MCF 10A (cell line): ENCODE measurements at regions not wholly inside any gene's neighbourhood (a gene's known extent, or its start where the extent isn't known, plus 50 kb on each side); places are given as distances from the start of the nearest gene placed in this dataset.

Experiments used
- BruUV-seq: library from RNA; stranded (reverse); fragments of 400-500 nt; replicated peaks from 2 replicates; lab custom pipeline; 2021; lab: Mats Ljungman, UMichigan
- CTCF ChIA-PET: fragments of 300-600 bp; sonication (Branson Sonifier 250); formaldehyde crosslinking; extraction: SDS; loops from one replicate; lab custom pipeline; 2021; ENCODE audit warnings: antibody characterized with exemption, inconsistent platforms; lab: Yijun Ruan, JAX
- POLR2A ChIA-PET: fragments of 300-600, 350-650 bp; sonication (Branson Sonifier 250); formaldehyde crosslinking; extraction: SDS; loops from one replicate; lab custom pipeline; 2020; ENCODE audit warnings: antibody characterized with exemption, inconsistent platforms; lab: Yijun Ruan, JAX
- DNase-seq: peaks from one replicate; pipeline ENCODE4 v3.0.0-alpha.2; 2018; ENCODE audit not compliant: unreplicated experiment
- H3K27ac Mint-ChIP-seq: one replicate; pipeline ENCODE4 v1.8.0; 2022; ENCODE audit warnings: mild to moderate bottlenecking, low read depth, mixed read lengths; ENCODE audit not compliant: unreplicated experiment
- H3K27me3 Mint-ChIP-seq: one replicate; pipeline ENCODE4 v1.8.0; 2022; ENCODE audit warnings: mixed read lengths; ENCODE audit not compliant: insufficient read depth, unreplicated experiment
- H3K36me3 Mint-ChIP-seq: one replicate; pipeline ENCODE4 v1.8.0; 2022; ENCODE audit warnings: mild to moderate bottlenecking, moderate library complexity, mixed read lengths; ENCODE audit not compliant: insufficient read depth, unreplicated experiment
- H3K4me1 Mint-ChIP-seq: one replicate; pipeline ENCODE4 v1.8.0; 2022; ENCODE audit warnings: mixed read lengths; ENCODE audit not compliant: insufficient read depth, unreplicated experiment
- H3K4me3 Mint-ChIP-seq: one replicate; pipeline ENCODE4 v1.8.0; 2022; ENCODE audit warnings: mild to moderate bottlenecking, moderate library complexity, mixed read lengths; ENCODE audit not compliant: unreplicated experiment
- H3K9me3 Mint-ChIP-seq: one replicate; pipeline ENCODE4 v1.8.0; 2022; ENCODE audit warnings: mixed read lengths; ENCODE audit not compliant: unreplicated experiment
- intact Hi-C: fragments of 100-400 bp; cut with micrococcal nuclease; formaldehyde crosslinking; loops from 2 replicates; pipeline ENCODE4 v1.14.1; 2022
- TF ChIP-seq, protein P1 (sequence below): fragments of 200-600 bp; IDR thresholded peaks from one replicate; pipeline ENCODE4 v1.8.0; 2022; ENCODE audit warnings: antibody characterized with exemption, mild to moderate bottlenecking; ENCODE audit not compliant: unreplicated experiment

DNA sequence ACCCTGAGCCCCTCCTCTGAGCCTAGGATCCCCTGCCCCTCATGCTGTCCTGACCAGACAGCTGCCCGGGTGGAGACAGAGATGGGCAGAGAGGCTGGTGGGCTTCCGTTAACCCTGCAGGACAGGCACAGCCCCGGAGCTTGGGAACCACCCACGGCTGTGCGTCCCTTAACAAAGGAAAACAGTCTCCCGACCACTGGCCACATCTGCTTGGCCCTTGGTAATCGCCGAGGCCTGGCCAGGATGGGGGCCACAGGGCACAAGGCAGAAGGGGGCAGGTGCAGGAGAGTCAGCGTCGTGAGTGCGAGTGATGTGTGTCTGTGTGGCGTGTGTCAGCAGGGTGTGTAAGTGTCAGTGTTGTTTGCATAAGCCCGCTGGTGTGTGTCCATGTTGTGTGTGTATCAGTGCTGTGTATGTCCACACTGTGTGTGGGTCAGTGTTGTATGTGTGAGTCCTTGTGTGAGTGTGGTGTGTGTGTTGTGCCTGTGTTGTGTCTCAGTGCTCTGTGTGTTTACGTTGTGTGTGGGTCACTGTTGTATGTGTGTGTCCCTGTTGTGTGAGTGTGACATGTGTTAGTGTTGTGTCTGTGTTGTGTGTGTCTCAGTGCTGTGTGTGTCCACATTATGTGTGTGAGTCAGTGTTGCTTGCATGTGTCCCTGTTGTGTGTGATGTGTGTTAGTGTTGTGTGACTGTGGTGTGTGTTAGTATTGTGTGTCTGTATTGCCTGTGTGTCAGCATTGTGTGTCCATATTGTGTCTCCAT lies 369.5 kb downstream of the BRD1 start:
- peaks cover 8% of the 10 kb centered on the region for H3K9me3 Mint-ChIP-seq
- intact Hi-C loops: no loop called here
- H3K27ac Mint-ChIP-seq: no peak overlapping the region
- ChIA-PET POLR2A (no interaction called here), CTCF (no interaction called here)
- no peak overlapping the region for H3K4me3 Mint-ChIP-seq
- TF ChIP-seq, protein P1, sequence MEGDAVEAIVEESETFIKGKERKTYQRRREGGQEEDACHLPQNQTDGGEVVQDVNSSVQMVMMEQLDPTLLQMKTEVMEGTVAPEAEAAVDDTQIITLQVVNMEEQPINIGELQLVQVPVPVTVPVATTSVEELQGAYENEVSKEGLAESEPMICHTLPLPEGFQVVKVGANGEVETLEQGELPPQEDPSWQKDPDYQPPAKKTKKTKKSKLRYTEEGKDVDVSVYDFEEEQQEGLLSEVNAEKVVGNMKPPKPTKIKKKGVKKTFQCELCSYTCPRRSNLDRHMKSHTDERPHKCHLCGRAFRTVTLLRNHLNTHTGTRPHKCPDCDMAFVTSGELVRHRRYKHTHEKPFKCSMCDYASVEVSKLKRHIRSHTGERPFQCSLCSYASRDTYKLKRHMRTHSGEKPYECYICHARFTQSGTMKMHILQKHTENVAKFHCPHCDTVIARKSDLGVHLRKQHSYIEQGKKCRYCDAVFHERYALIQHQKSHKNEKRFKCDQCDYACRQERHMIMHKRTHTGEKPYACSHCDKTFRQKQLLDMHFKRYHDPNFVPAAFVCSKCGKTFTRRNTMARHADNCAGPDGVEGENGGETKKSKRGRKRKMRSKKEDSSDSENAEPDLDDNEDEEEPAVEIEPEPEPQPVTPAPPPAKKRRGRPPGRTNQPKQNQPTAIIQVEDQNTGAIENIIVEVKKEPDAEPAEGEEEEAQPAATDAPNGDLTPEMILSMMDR: no peak
- no peaks in the 10 kb centered on the region for H3K27me3 Mint-ChIP-seq
- no peaks in the 10 kb centered on the region for H3K4me1 Mint-ChIP-seq
- no peaks in the 10 kb centered on the region for H3K36me3 Mint-ChIP-seq
- no TSS peak for BruUV-seq
- DNase-seq: no peak

DNA sequence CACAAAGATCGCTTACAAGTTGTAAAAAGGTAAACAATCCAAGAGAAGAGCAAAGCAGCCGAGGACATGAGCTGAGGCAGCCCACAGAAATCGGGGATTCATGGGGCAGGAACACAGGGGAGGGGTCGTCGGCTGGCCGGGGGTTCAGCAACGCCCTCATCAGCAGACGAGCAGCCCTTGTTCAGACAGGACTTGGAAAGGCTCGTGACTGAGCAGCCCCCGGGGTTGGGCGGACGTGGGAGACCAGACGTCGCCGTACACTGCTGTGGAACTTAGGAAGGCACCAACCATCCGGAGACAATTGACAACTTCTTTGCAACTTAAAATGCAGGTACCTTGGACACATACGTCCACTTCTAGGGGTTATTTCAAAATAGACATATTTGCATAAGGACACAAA lies 370.5 kb downstream of the BRD1 start:
- DNase-seq: no peak
- POLR2A ChIA-PET: no interaction called here
- Mint-ChIP-seq H3K4me1 (no peaks in the 10 kb centered on the region), H3K4me3 (no peak overlapping the region), H3K9me3 (peaks cover 8% of the 10 kb centered on the region), H3K27me3 (no peaks in the 10 kb centered on the region), H3K27ac (no peak overlapping the region), H3K36me3 (no peaks in the 10 kb centered on the region)
- intact Hi-C loops: no loop called here
- TF ChIP-seq, protein P1: no peak
- CTCF ChIA-PET: no interaction called here
- BruUV-seq: no TSS peak

DNA sequence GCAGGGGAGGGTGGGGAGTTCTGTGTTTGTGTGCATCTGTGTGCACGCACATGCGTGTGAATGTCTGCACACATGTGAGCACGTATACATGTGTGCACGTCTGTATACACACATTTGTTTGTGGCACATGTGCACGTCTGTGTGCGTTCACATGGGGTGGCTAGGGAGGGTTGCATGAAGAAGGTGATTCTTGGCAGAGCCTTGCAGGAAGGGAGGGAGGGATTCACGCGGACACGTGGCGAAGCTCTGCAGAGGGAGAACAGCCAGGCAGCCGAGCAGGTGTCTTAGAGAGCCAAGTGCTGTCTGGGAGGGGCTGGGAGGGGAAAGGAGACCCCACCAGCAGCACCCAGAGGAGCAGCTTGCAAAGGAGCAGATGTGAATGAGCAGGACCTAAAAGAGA lies 372.1 kb downstream of the BRD1 start:
- ChIA-PET CTCF (no interaction called here), POLR2A (no interaction called here)
- H3K9me3 Mint-ChIP-seq: peaks cover 8% of the 10 kb centered on the region
- H3K4me3 Mint-ChIP-seq: no peak overlapping the region
- BruUV-seq: no TSS peak
- TF ChIP-seq, protein P1: no peak
- intact Hi-C loops: no loop called here
- no peaks in the 10 kb centered on the region for H3K36me3 Mint-ChIP-seq
- H3K27ac Mint-ChIP-seq: no peak overlapping the region
- no peaks in the 10 kb centered on the region for H3K4me1 Mint-ChIP-seq
- no peaks in the 10 kb centered on the region for H3K27me3 Mint-ChIP-seq
- no peak for DNase-seq

DNA sequence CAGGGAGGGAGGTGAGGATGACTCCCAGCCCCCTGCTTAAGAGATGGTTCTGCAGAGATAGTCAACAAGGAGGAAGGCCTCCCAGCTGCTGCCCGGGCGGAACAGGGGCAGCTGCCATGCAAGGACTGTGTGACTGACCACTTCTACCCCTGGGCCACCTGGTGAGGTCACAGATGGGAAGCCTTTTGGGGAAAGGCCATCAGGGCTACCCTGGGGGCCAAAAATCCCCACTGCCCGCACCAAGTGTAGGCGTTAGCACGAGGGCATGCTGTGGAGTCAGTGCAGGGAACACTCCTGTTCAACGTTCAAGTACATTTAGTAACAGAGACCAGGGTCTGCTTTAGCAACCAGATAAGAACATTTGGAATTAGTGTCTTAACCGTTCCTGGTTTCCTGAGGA lies 372.9 kb downstream of the BRD1 start:
- POLR2A ChIA-PET: no interaction called here
- Mint-ChIP-seq H3K27me3 (no peaks in the 10 kb centered on the region), H3K4me3 (no peak overlapping the region), H3K27ac (no peak overlapping the region), H3K9me3 (peaks cover 15% of the 10 kb centered on the region), H3K36me3 (no peaks in the 10 kb centered on the region), H3K4me1 (no peaks in the 10 kb centered on the region)
- CTCF ChIA-PET: no interaction called here
- intact Hi-C loops: no loop called here
- BruUV-seq: no TSS peak
- no peak for DNase-seq
- TF ChIP-seq, protein P1: no peak
